SK-N-SH treated with all-trans-retinoic acid at 6 μM for 48 hours (cell line): ENCODE measurements at regions not wholly inside any gene's neighbourhood (a gene's known extent, or its start where the extent isn't known, plus 50 kb on each side); places are given as distances from the start of the nearest gene placed in this dataset.

ENCODE experiments used
- CSDC2 ChIP-seq: fragments of 250-450 bp; sonication (Bioruptor Pico); IDR thresholded peaks from 2 replicates; pipeline ENCODE4 v1.5.0; 2020; ENCODE audit warnings: mild to moderate bottlenecking, moderate library complexity
- GLIS3 ChIP-seq: fragments of 250-450 bp; sonication (Bioruptor Pico); IDR thresholded peaks from 2 replicates; pipeline ENCODE4 v1.5.0; 2020; ENCODE audit warnings: mild to moderate bottlenecking, moderate library complexity
- ISL1 ChIP-seq: fragments of 250-450 bp; sonication (Bioruptor Pico); IDR thresholded peaks from 2 replicates; pipeline ENCODE4 v2.1.2; 2022; ENCODE audit warnings: mild to moderate bottlenecking, moderate library complexity
- OSR1 ChIP-seq: fragments of 250-450 bp; sonication (Bioruptor Pico); IDR thresholded peaks from 2 replicates; pipeline ENCODE4 v1.8.0; 2022; ENCODE audit warnings: moderate library complexity, mild to moderate bottlenecking, inconsistent platforms
- POU6F1 ChIP-seq: fragments of 250-450 bp; sonication (Bioruptor Pico); IDR thresholded peaks from 2 replicates; pipeline ENCODE4 v1.8.0; 2021; ENCODE audit warnings: low read depth, mild to moderate bottlenecking, moderate library complexity, borderline replicate concordance
- TSHZ2 ChIP-seq: fragments of 250-450 bp; sonication (Bioruptor Pico); IDR thresholded peaks from 2 replicates; pipeline ENCODE4 v1.5.0; 2020; ENCODE audit warnings: mild to moderate bottlenecking, moderate library complexity
- ZFP3 ChIP-seq: fragments of 250-450 bp; sonication (Bioruptor Pico); IDR thresholded peaks from 2 replicates; pipeline ENCODE4 v1.5.0; 2020; ENCODE audit warnings: mild to moderate bottlenecking, moderate library complexity
- ZFP30 ChIP-seq: fragments of 450-650 bp; formaldehyde crosslinking; IDR thresholded peaks from 2 replicates; pipeline ENCODE4 v1.5.0; 2022; ENCODE audit warnings: mild to moderate bottlenecking, moderate library complexity

GRCh38 chr20:57013741-57014140, 252.7 kb downstream of the BMP7 start:
- TF ChIP-seq POU6F1, result no peak
- no peak for TF ChIP-seq OSR1 (CRISPR knock-in tag)
- TF ChIP-seq ISL1 (CRISPR knock-in tag), result no peak
- TF ChIP-seq CSDC2 (CRISPR knock-in tag), result no peak
- no peak for TF ChIP-seq ZFP3 (CRISPR knock-in tag)
- no peak for TF ChIP-seq GLIS3 (CRISPR knock-in tag)
- no peak for TF ChIP-seq TSHZ2
- no peak for TF ChIP-seq ZFP30 (CRISPR knock-in tag)
